PC-9 (cell line): ENCODE measurements at regions not wholly inside any gene's neighbourhood (a gene's known extent, or its start where the extent isn't known, plus 50 kb on each side); places are given as distances from the start of the nearest gene placed in this dataset.

Experiments used
- EZH2 ChIP-seq: fragments of 200-600 bp; sonication (generic); IDR thresholded peaks from 2 replicates; pipeline ENCODE4 v1.8.0; 2017; ENCODE audit warnings: antibody characterized with exemption, low read depth
- TF ChIP-seq, protein P1 (sequence below): fragments of 200-600 bp; sonication (generic); conservative IDR thresholded peaks from 2 replicates; pipeline ENCODE4 v1.6.1; 2017; ENCODE audit warnings: mixed run types, antibody characterized with exemption, mild to moderate bottlenecking, moderate library complexity

DNA sequence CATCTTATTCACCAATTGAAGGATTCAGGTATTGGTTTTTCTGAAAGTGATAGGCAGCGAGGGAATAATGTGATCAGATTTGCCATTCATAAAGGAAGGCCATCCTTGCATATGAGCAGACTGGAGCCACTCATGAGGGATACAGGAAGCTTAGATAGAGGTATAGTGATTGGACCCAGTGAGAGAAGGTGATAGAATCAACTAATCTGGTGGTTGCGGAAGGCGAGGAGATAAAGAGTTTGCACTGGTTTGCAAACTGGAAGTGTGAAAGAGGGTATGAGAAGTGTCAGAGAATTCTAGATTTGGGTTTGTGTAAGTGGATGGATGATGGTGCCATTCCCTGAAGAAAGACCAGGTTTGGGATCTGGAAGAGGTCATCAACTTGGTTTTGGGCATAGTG, 57.3 kb upstream of the RASGEF1B start:
- TF ChIP-seq, protein P1, sequence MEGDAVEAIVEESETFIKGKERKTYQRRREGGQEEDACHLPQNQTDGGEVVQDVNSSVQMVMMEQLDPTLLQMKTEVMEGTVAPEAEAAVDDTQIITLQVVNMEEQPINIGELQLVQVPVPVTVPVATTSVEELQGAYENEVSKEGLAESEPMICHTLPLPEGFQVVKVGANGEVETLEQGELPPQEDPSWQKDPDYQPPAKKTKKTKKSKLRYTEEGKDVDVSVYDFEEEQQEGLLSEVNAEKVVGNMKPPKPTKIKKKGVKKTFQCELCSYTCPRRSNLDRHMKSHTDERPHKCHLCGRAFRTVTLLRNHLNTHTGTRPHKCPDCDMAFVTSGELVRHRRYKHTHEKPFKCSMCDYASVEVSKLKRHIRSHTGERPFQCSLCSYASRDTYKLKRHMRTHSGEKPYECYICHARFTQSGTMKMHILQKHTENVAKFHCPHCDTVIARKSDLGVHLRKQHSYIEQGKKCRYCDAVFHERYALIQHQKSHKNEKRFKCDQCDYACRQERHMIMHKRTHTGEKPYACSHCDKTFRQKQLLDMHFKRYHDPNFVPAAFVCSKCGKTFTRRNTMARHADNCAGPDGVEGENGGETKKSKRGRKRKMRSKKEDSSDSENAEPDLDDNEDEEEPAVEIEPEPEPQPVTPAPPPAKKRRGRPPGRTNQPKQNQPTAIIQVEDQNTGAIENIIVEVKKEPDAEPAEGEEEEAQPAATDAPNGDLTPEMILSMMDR, result no peak
- no peak for TF ChIP-seq EZH2
